ENCODE measurements at regions not wholly inside any gene's neighbourhood (a gene's known extent, or its start where the extent isn't known, plus 50 kb on each side); places are given as distances from the start of the nearest gene placed in this dataset.
"Not testable (repeated sequence)": the region's sequence is repeated elsewhere in the genome, so short reads cannot be mapped to it uniquely, and the experiment has no call there.

GRCh38 chr6:146908786-146909185, 295.4 kb upstream of the STXBP5 start:
- DNase-seq, result no peak

DNA sequence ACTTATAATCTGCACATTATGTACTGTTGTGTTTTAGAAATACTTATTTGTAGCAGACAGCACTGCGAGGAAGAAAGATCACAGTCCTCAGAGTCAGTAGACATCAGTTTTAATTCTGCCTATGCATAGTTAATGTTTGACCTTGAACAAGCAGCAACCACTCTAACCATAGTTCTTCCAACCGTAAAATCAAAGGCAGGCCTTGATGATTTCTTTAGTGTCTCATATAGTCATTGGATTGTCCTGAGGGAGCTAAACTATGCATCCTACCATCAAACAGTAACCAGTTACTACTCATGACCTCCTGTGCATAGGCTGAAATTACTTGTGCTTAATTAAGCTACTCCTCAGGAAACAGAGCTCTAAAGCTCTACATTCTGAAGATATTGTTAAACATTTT, 294.8 kb upstream of the STXBP5 start:
- DNase-seq, result no peak

DNA sequence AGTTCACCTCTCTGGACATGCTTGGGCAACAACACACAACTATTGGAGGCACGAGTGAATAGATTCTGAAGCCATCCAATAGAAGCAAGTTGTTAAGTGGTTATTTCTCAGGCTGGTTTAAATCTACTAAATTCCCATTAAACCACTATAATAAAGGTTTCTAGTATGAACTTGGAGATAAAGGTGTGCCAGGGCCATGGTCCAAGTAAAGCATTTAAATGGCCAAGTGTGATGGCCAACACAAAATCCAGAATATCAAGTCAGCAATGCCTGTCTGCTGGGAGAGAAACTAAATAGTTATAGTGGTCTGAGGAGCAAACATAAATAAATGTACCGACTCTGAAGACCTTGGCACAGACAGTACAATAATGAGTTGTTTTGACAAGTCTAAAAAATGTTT, 294.3 kb upstream of the STXBP5 start:
- DNase-seq, result no peak

DNA sequence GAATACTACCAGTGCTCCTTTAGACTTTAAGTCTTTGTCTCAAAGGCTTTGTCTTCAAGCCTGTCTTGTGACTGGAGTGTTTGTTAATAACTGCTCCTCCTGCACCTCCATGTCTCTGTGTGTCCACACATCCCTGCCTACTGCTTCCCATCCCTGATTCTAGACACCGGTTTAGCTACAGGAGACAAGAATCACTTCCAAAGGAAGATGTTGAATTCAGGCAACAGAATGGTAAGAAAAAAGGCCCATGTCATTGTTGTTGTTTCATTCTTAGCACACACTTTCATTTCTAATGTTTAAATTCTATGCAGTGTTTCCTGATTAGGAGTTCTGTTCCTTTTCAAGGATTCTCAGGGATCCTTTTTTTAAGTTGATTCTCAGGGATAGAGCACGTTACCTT, 293.6 kb upstream of the STXBP5 start:
- no peak for DNase-seq

- DNase-seq, result no peak
These were observed 292.5 kb upstream of the STXBP5 start for GRCh38 chr6:146911635-146912215.

DNA sequence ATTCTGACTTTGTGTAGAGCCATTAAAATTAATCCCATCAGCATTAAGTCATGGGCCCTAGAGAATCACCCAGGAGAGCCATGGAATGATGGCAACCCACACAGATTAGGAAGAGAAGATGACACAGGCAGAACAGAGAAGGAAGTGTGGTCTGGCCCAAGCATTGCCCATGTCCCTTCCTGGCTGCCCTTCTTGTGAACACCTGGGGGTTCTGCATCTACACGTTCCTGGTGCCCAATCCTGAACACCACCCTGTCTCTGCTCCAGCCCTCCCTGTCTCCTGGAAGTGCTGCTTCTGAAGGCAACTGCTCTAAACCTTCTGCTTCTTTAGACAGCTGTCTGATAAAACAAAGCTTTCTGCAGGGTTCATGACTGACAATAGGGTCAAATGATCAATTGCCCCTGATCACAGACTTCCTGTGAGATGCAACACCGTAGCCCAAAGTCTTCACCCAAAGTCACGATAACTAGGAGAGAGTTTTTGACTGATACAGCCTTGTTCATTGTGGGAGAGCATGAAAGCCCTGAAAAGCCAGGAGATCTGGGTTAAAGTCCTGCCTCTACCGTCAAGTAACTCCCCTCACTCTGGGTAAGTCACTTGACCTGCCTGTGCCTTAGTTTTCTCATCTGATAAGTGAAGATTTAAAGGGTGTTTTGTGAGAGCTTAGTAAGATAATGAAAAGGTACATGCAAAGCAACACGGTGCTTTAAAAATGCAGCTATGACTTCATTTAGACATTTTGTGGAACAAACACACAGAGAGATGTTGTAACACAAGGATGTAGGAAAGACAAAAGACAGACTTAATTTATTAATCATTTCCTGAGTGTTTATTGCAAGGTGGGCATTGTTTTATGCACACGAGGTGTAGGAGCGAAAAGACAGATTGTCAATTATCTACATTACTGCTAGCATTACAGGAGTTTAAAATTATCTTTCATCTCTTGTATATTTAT, 291.2 kb upstream of the STXBP5 start:
- no peak for DNase-seq

- no peak for DNase-seq
These were observed 290.3 kb upstream of the STXBP5 start for GRCh38 chr6:146913842-146914488.

DNA sequence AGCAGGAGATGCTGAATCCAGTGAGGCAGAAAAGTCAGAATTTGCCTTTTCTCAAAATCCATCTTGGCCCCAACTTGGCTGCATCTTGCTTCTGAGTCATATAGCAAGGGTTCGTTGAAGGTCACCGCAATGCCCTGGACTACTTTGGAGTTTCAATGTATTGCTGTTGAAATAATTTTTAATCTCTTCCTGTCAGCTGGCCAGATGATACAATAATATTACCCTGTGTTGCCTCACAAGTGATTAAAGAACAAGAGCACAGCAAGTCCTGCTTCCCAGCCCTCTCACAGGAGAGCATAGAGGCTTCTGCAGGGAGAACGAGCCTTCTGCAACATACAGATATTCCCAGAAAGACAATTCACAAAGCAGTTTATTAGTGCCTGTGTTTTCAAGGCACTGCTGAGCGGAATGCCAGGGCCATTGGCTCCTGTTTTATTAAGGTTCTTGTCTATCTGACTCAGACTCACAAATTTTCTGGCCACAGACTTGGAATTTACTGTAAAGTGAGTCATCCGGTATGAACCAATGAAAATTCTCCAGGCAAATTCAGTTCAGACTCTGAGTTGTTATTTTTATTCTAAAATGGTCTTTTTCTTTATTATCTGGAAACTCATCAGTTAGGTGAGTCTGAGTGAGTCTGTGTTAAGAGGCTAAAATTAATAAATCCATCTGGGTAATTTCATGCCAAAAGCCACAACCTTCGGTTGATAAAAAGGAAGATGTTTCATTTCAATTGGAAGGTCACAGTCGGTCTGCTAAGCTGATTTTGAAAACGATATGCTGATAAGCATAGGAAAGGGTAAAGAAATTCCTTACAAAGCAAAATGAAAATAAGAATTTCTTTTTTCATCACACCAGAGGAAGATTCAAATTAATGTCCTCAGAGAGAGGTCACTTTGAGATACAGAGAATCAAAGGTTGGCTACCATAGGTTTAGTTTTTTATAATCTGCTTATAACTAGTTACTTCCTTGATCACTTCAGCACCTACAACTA, 289.4 kb upstream of the STXBP5 start:
- no peak for DNase-seq

DNA sequence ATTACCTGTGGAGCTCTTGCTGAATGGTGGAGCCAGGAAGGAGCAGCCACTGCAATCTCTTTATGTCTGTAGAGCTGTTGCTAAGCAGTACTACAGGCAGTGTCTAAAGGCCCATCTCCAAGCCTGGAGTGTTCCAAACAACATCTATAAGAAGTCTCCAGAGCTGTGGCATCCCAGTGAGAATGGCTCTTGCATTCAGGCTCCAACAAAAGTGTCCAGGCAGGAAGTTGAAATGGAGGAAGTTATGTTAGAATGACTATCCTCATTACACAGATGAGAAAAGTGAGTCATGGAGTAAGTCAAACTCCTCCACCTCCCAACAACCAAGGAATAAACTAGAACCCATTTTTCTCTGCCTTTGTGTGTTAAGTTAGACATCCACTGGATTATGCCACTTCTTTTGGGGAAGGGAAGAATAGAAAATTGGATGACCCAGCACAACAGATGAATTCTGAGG, 288.5 kb upstream of the STXBP5 start:
- no peak for DNase-seq

- no peak for DNase-seq
These were observed 287.7 kb upstream of the STXBP5 start for GRCh38 chr6:146916435-146917025.

DNA sequence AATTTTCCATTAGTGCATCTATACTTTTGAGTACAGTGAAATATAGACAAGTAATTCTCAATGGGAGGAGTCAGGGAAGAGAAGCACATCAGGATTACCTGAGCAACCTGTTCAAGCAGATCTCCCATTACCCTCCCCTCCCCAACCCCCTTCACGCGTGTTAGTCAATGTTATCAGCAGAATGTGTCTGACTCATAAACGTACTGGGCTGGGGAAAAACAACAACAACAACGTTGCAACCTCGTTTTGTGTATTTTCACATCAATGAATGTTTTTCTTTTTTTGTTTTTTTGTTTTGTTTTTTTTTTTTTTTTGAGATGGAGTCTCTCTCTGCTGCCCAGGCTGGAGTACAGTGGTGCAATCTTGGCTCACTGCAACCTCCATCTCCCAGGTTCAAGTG, 287.0 kb upstream of the STXBP5 start:
- DNase-seq, result no peak

DNA sequence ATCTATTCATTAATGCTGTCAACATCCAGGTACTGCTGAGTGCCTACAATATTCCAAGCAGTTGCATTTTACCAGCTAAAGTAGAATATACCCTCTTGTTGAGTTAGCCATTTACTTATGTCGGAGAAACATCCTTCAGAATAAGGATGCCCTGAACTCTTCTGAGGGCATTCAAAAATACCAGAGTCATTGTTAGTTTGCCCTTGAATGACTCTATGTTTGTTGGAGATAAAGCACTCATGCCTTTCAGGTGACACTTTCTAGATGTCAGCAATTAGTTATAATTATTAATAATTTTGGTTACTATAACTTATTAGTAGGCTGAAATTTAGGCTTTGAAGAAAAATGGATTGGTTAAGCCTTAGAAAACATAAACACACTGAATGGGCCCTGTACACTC, 286.2 kb upstream of the STXBP5 start:
- no peak for DNase-seq

- no peak for DNase-seq
These were observed 285.2 kb upstream of the STXBP5 start for GRCh38 chr6:146919017-146919416.

- no peak for DNase-seq
These were observed 280.9 kb upstream of the STXBP5 start for GRCh38 chr6:146923205-146923833.

- DNase-seq, result no peak
These were observed 278.4 kb upstream of the STXBP5 start for GRCh38 chr6:146925846-146926245.

- DNase-seq, result no peak
These were observed 275.7 kb upstream of the STXBP5 start for GRCh38 chr6:146928503-146928902.

DNA sequence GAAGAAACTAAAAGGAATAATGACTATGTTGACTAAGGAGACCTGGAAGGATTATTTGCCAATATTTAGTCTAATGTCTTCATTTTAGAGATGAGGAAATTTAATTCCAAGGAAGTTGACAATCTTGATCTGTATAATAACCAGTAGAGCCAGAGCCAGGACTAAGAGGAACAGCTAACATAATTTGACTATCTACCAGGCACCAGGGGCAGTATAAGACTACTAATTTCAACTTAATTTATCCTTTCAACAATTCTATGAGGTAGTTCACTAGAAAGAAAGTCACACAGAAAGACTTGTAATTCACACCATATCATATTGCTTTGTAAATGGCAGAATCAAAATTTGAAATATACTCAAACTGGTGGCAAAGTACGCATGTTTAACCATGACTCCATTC, 273.0 kb upstream of the STXBP5 start:
- DNase-seq, result no peak

DNA sequence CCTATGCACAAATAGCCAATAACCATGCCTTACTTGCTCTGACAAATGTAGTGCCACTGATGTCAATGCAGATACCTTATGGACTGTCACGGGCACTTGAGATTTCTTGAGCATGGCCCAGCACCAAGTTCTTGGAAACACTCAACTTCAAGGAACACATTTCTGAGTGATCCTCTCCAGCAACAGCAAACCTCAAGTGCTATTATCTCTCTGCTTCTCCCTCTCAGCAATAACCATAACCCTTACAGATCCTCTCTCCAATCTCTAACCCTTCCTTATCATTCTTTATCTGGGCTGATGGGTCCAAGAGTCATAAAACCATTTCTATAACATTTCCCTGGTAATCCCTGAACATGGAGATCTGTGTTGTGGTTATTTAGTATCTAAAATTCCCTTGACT, 266.9 kb upstream of the STXBP5 start:
- DNase-seq, result no peak

DNA sequence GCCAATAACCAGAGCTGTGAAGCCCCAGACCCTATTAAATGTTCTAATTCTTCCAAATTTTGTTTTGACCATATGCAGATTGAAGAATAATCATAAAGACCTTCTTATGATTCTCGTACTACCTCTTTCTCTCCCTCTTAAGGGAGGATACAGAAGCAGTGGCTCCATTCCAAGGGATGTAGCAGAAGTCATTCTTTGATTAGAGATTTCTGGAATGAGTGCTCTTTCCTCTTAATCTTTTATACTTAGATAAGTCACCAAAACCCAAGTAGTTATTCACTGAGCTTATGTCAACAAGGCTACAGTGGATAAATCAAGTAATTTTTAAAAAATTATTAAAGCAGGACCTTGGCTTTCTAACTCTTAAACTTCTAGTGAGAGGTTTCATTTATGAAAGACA, 266.0 kb upstream of the STXBP5 start:
- DNase-seq, result no peak

- DNase-seq, result not testable (repeated sequence)
These were observed 264.8 kb upstream of the STXBP5 start for GRCh38 chr6:146939456-146939855.

DNA sequence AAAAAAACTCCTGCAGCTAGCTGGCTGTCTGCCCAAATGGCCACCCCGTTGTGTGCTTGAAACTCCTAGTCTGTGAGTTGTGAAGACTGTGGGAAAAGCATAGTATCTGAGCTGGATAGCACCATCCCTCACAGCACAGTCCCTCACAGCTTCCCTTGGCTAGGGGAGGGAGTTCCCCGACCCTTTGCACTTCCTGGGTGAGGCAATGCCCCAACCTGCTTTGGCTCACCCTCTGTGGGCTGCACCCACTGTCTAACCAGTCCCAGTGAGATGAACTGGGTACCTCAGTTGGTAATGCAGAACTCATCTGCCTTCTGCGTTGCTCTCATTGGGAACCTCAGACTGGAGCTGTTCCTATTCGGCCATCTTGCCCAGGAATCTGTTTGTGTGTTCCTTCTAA, 260.6 kb upstream of the STXBP5 start:
- no peak for DNase-seq

- DNase-seq, result no peak
These were observed 260.1 kb upstream of the STXBP5 start for GRCh38 chr6:146944077-146944476.
